ENCODE measurements at regions not wholly inside any gene's neighbourhood (a gene's known extent, or its start where the extent isn't known, plus 50 kb on each side); places are given as distances from the start of the nearest gene placed in this dataset.

- DNase-seq (no peak), ATAC-seq (ENCODE audit: low read depth) (peak; percentile 48)
- no peak overlapping the region for H2BK120ac ChIP-seq (ENCODE audit: low read depth, low read length)
- no peak overlapping the region for H3K4me3 ChIP-seq (ENCODE audit: insufficient read depth, low read depth, low read length)
- TF ChIP-seq CHD1 (IDR thresholded peaks at IDR 0.05; ENCODE audit: low read depth, low read length) (no peak), NFE2L2 (IDR thresholded peaks at IDR 0.05; ENCODE audit: low read depth, low read length) (no peak), BHLHE40 (IDR thresholded peaks at IDR 0.05; ENCODE audit: low read depth, low read length) (no peak), MAFK (IDR thresholded peaks at IDR 0.05; ENCODE audit: low read depth, low read length) (no peak), POLR2A (IDR thresholded peaks at IDR 0.05; ENCODE audit: low read depth, low read length) (no peak), FOS (IDR thresholded peaks at IDR 0.05; ENCODE audit: low read depth, low read length) (no peak), MAZ (IDR thresholded peaks at IDR 0.05; ENCODE audit: borderline replicate concordance, low read depth, low read length) (no peak), RFX5 (IDR thresholded peaks at IDR 0.05; ENCODE audit: low read depth, low read length) (no peak), CEBPB (IDR thresholded peaks at IDR 0.05; ENCODE audit: low read depth, low read length) (no peak), RAD21 (IDR thresholded peaks at IDR 0.05; ENCODE audit: low read length) (no peak), MXI1 (IDR thresholded peaks at IDR 0.05; ENCODE audit: borderline replicate concordance, low read depth, low read length) (no peak), SMC3 (IDR thresholded peaks at IDR 0.05; ENCODE audit: low read depth, low read length) (no peak), RCOR1 (IDR thresholded peaks at IDR 0.05; ENCODE audit: insufficient replicate concordance, low read length) (no peak)
- TF ChIP-seq, protein P1, sequence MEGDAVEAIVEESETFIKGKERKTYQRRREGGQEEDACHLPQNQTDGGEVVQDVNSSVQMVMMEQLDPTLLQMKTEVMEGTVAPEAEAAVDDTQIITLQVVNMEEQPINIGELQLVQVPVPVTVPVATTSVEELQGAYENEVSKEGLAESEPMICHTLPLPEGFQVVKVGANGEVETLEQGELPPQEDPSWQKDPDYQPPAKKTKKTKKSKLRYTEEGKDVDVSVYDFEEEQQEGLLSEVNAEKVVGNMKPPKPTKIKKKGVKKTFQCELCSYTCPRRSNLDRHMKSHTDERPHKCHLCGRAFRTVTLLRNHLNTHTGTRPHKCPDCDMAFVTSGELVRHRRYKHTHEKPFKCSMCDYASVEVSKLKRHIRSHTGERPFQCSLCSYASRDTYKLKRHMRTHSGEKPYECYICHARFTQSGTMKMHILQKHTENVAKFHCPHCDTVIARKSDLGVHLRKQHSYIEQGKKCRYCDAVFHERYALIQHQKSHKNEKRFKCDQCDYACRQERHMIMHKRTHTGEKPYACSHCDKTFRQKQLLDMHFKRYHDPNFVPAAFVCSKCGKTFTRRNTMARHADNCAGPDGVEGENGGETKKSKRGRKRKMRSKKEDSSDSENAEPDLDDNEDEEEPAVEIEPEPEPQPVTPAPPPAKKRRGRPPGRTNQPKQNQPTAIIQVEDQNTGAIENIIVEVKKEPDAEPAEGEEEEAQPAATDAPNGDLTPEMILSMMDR (conservative IDR thresholded peaks at IDR 0.05; ENCODE audit: low read depth, low read length): no peak
- TF ChIP-seq, protein P2, sequence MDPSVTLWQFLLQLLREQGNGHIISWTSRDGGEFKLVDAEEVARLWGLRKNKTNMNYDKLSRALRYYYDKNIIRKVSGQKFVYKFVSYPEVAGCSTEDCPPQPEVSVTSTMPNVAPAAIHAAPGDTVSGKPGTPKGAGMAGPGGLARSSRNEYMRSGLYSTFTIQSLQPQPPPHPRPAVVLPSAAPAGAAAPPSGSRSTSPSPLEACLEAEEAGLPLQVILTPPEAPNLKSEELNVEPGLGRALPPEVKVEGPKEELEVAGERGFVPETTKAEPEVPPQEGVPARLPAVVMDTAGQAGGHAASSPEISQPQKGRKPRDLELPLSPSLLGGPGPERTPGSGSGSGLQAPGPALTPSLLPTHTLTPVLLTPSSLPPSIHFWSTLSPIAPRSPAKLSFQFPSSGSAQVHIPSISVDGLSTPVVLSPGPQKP (IDR thresholded peaks at IDR 0.05; ENCODE audit: borderline replicate concordance, low read depth, low read length): no peak
- TF ChIP-seq, protein P3, sequence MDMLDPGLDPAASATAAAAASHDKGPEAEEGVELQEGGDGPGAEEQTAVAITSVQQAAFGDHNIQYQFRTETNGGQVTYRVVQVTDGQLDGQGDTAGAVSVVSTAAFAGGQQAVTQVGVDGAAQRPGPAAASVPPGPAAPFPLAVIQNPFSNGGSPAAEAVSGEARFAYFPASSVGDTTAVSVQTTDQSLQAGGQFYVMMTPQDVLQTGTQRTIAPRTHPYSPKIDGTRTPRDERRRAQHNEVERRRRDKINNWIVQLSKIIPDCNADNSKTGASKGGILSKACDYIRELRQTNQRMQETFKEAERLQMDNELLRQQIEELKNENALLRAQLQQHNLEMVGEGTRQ (IDR thresholded peaks at IDR 0.05; ENCODE audit: low read depth, low read length): no peak
- H3K56ac ChIP-seq (ENCODE audit: extremely low read depth, insufficient read depth, low read length): no peak overlapping the region
- ChIA-PET CTCF (interaction anchor here (0.7 kb wide), 2 partner anchors 24 to 43 kb away, joined by 3 read pairs; no protein-coding TSS in a partner anchor), POLR2A (ENCODE audit: unreplicated experiment) (no interaction called here)
- H3K27me3 ChIP-seq (ENCODE audit: control insufficient read depth, insufficient read depth, low read length): peaks cover 18% of the 10 kb centered on the region
- no peak overlapping the region for H3K18ac ChIP-seq (ENCODE audit: low read depth, low read length)
- H3K14ac ChIP-seq (replicated peaks; ENCODE audit: low read depth, low read length): no peak overlapping the region
- H2BK15ac ChIP-seq (ENCODE audit: low read depth, low read length): no peak overlapping the region
- in situ Hi-C loops (cut with MboI; ENCODE audit: low sequenced_read_pairs): no loop called here
- WGBS, 2 experiments (ENCODE audit: extremely low coverage in 2 of 2, insufficient read length in 1 of 2): no CpG with 5 or more reads among the region's 3 CpGs
- no peak overlapping the region for H3K9ac ChIP-seq (ENCODE audit: low read depth, low read length)
- H2AK9ac ChIP-seq (replicated peaks; ENCODE audit: low read depth, low read length, poor library complexity): no peak overlapping the region
- dilution Hi-C loops (cut with HindIII; ENCODE audit: low sequenced_read_pairs, unreplicated experiment): no loop called here
- no peak overlapping the region for H2AFZ ChIP-seq (replicated peaks; ENCODE audit: low read length, poor library complexity)
- H3K9me1 ChIP-seq (ENCODE audit: insufficient read depth, low read length): no peaks in the 10 kb centered on the region; the same call in 1 of the 2 replicates
- H4K8ac ChIP-seq (ENCODE audit: low read depth in 2 of 2, low read length in 2 of 2): no peak overlapping the region
- H3K36me3 ChIP-seq (ENCODE audit: control insufficient read depth, insufficient read depth, low read length): no peaks in the 10 kb centered on the region
- no peak overlapping the region for H4K5ac ChIP-seq (ENCODE audit: low read depth, low read length)
- H2AK5ac ChIP-seq (ENCODE audit: low read depth, low read length): no peak overlapping the region
- H4K20me1 ChIP-seq (ENCODE audit: insufficient read depth, low read length): no peaks in the 10 kb centered on the region
- H3K4me2 ChIP-seq (ENCODE audit: low read depth, low read length): no peak overlapping the region
- no peak overlapping the region for H2BK5ac ChIP-seq (ENCODE audit: low read depth, low read length, poor library complexity, severe bottlenecking)
- no peak overlapping the region for H2BK20ac ChIP-seq (ENCODE audit: low read depth, low read length)
- no peak overlapping the region for H3K27ac ChIP-seq (ENCODE audit: insufficient read depth, low read length)
- no peak overlapping the region for H4K91ac ChIP-seq (ENCODE audit: insufficient read depth, low read depth, low read length)
- H3K4ac ChIP-seq (ENCODE audit: low read depth, low read length): no peak overlapping the region
- no peaks in the 10 kb centered on the region for H3K9me3 ChIP-seq (ENCODE audit: control insufficient read depth, insufficient read depth, low read length)
- H3K79me1 ChIP-seq (ENCODE audit: low read depth in 1 of 2, low read length in 2 of 2): no peaks in the 10 kb centered on the region
- BruUV-seq (replicated peaks): no TSS peak
- intact Hi-C loops (cut with micrococcal nuclease): no loop called here
- no peak overlapping the region for H3K23ac ChIP-seq (ENCODE audit: low read depth, low read length)
- H3K4me1 ChIP-seq (ENCODE audit: control insufficient read depth, insufficient read depth, low read length): peaks cover 2% of the 10 kb centered on the region; the same call in 1 of the 2 replicates
Measured at GRCh38 chr1:185419718-185420117, 102.7 kb upstream of the IVNS1ABP start.

Measured in IMR-90 (cell line).